ENCODE measurements at regions not wholly inside any gene's neighbourhood (a gene's known extent, or its start where the extent isn't known, plus 50 kb on each side); places are given as distances from the start of the nearest gene placed in this dataset.
"Not testable (repeated sequence)": the region's sequence is repeated elsewhere in the genome, so short reads cannot be mapped to it uniquely, and the experiment has no call there.

GRCh38 chr17:62255791-62256190 lies 124.6 kb upstream of the EFCAB3 start:
- TF ChIP-seq EZH2 (IDR thresholded peaks at IDR 0.05; ENCODE audit: borderline replicate concordance): not testable (repeated sequence)
- TF ChIP-seq, protein P1, sequence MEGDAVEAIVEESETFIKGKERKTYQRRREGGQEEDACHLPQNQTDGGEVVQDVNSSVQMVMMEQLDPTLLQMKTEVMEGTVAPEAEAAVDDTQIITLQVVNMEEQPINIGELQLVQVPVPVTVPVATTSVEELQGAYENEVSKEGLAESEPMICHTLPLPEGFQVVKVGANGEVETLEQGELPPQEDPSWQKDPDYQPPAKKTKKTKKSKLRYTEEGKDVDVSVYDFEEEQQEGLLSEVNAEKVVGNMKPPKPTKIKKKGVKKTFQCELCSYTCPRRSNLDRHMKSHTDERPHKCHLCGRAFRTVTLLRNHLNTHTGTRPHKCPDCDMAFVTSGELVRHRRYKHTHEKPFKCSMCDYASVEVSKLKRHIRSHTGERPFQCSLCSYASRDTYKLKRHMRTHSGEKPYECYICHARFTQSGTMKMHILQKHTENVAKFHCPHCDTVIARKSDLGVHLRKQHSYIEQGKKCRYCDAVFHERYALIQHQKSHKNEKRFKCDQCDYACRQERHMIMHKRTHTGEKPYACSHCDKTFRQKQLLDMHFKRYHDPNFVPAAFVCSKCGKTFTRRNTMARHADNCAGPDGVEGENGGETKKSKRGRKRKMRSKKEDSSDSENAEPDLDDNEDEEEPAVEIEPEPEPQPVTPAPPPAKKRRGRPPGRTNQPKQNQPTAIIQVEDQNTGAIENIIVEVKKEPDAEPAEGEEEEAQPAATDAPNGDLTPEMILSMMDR (IDR thresholded peaks at IDR 0.05; ENCODE audit: poor library complexity): not testable (repeated sequence)

Measured in hepatocyte (in vitro differentiated cells).